ENCODE measurements at regions not wholly inside any gene's neighbourhood (a gene's known extent, or its start where the extent isn't known, plus 50 kb on each side); places are given as distances from the start of the nearest gene placed in this dataset.

DNA sequence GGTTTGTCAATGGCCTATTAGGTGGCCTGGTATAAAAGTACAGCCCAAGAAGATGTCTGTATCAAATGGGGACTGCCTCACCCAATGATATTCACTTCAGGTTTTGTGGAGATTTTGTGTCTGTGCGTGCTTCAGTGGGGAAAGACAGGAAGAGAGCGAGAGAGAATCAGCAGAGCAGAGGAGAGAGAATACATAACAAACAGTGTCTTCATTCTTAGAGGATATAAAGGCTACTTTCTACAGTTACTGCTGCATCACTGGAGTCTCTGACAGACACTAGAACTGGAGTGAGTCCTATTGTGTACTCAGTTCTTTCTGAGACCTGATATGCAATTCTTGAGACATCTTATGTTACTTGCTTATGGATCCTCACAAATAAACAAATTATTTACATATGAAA lies 115.0 kb downstream of the CASP12 start:
- TF ChIP-seq, protein P1, sequence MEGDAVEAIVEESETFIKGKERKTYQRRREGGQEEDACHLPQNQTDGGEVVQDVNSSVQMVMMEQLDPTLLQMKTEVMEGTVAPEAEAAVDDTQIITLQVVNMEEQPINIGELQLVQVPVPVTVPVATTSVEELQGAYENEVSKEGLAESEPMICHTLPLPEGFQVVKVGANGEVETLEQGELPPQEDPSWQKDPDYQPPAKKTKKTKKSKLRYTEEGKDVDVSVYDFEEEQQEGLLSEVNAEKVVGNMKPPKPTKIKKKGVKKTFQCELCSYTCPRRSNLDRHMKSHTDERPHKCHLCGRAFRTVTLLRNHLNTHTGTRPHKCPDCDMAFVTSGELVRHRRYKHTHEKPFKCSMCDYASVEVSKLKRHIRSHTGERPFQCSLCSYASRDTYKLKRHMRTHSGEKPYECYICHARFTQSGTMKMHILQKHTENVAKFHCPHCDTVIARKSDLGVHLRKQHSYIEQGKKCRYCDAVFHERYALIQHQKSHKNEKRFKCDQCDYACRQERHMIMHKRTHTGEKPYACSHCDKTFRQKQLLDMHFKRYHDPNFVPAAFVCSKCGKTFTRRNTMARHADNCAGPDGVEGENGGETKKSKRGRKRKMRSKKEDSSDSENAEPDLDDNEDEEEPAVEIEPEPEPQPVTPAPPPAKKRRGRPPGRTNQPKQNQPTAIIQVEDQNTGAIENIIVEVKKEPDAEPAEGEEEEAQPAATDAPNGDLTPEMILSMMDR (IDR thresholded peaks at IDR 0.05): no peak
- TF ChIP-seq POLR2A (IDR thresholded peaks at IDR 0.05): no peak
